CD4-positive, alpha-beta T cell treated with Interleukin-12 subunit alpha and Interleukin-12 subunit beta, for 1 hour (primary cell): ENCODE measurements at regions not wholly inside any gene's neighbourhood (a gene's known extent, or its start where the extent isn't known, plus 50 kb on each side); places are given as distances from the start of the nearest gene placed in this dataset.

Experiments
- DNase-seq: peaks from one replicate; pipeline ENCODE4 v3.0.0-alpha.2; 2020

DNA sequence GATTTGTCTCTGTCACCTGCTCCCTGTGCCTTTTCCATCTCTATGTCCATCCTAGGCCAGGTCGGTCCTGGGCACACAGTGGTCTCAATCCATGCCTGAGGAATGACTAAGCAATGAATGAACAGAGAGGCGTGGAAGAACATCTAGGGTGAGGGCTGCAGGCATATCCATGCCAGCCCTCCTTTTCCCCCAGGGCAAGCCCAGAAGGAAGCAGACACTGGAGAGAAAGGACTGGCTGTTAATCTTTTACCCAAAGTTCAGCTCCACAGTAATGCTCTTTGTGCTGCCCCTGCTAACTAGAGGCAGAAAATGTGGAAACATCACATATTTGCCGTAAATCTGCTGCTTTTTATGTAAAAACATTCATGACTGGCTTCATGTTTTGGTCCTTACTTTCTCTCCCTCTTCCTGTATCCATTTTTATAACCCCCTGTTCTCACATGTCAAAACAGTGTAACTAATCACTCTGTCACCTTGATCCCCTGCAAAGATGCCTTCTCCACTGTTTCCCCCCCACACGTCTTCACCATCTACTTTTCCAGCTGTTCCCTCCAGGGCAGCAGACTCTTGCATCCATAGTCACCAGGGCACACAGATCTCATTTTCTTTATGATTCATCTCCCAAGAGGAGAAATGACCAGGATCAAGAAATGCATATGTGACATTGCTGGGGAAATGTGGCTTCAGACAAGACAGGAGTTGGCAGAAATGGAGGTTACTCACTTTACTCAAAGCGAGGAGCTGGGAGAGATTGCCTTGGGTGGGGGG is 166.4 kb upstream of the PROX1 start:
- DNase-seq = no peak

GRCh38 chr1:213821943-213822334 is 165.8 kb upstream of the PROX1 start:
- no peak for DNase-seq

DNA sequence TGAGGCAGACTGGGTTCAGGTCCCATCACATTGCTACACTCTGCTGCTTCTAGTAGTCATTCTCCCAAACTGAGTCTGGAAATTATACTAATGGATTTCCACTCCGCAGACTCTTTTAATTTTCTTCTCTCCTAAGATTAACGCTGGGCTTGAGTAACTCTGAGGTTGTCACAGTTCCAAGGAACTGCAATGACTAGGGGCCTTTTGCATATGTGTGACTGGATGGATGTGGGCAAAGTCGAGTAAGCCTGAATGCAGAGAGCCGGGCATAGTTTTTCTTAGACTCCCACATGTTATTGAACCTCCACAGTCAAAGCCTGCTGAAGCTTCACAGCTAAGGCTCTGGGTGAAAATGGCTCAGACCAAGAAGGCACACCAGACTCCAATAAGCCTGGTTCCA is 160.9 kb upstream of the PROX1 start:
- no peak for DNase-seq

DNA sequence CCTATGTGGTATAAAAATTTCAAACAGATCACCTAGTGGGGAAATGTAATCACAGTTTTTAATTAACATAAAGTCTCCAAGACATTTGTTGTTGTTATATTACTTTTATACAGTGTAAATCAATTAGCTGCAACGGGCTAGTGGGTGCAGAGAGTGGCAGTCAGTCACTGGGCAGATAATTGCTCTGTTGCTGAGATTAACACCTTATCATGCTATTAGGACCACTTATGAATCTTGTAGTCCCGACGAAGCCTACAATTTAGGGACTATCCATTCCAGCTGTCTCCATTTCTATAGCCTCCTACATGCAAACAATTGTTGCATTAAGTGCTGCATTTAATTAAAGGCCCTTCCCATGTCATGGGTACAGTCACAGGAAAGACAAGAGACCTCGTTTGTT is 158.9 kb upstream of the PROX1 start:
- no peak for DNase-seq

GRCh38 chr1:213829780-213830179 is 158.0 kb upstream of the PROX1 start:
- DNase-seq = no peak

DNA sequence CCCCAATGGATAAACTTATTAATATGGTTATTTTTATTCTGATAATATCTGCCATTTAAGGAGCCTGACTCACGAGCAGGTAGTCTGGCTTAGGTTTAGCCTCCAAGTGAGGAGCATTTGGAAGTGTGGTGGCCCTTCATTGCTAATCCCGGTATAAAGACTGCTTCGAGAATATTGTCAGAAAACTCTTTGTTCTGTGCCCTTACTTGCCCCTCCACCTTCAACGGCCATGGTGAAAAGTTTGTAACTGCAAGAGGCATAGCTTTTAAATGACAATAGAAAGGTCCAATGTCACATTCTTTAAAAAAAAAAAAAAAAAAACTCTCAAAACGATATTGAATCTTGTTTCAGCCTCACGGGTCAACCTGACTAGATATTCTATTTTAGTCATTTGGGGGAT is 157.4 kb upstream of the PROX1 start:
- DNase-seq = no peak

DNA sequence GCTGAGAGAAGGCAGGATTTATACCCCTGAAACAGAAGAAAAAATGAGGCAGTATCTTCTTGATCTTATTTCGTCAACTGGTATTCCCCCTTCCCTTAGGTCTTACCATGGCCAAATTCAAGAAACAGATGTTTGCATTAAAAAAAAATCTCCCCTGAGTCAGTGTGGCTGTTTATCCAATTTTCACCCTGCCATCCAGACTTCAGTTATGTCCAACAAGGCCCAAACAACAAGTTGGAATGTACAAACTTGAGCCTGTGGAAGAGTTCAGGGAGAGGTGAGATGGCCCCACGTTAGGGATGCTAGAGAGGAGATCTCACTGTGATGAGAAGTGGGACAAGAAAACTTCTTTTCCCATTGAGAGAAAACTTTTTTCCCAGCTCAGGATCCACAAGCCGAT is 147.2 kb upstream of the PROX1 start:
- no peak for DNase-seq

- no peak for DNase-seq
These were observed 143.1 kb upstream of the PROX1 start for GRCh38 chr1:213844632-213845031.

- peak; percentile 36 for DNase-seq
These were observed 135.7 kb upstream of the PROX1 start for GRCh38 chr1:213852107-213852506.

DNA sequence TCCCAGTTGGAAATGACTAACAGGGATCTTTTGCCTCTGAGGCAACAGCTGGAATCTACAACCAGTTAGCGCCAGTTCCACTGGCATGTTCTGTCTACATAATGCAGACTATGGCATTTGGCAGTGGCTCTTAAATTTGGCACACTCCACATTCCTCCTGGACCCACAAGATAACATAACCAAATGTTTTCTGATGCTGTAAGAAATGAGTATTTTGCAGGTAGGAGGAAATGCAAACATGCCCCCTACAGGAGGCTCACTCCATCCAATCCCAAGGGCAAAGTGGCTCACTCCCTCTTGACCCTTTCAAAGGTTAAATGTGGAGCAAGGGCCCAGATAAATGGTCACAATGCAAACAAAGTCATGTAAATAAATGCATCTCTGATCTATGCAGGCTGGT is 129.2 kb upstream of the PROX1 start:
- DNase-seq = no peak

- no peak for DNase-seq
These were observed 125.9 kb upstream of the PROX1 start for GRCh38 chr1:213861841-213862240.

GRCh38 chr1:213864091-213864490 is 123.7 kb upstream of the PROX1 start:
- no peak for DNase-seq

DNA sequence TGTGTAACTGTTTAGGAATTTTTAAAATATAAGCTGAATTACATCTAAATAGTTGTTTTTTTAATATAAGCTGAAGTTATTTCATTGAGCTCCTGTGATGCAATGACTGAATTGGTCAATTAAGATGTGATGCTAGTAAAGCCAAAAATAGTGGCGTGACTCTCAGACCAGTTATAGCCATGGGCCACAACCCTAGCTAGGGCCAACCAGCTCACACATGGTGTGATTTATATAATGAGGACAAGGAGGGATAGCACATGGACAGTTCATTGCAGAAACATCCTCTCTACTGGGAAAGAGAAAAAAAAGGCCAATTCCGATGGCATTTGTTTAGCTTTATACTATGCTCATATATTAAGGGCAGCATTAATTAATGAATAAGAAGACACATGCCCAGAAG is 119.3 kb upstream of the PROX1 start:
- DNase-seq = no peak

- no peak for DNase-seq
These were observed 116.6 kb upstream of the PROX1 start for GRCh38 chr1:213871179-213871578.

DNA sequence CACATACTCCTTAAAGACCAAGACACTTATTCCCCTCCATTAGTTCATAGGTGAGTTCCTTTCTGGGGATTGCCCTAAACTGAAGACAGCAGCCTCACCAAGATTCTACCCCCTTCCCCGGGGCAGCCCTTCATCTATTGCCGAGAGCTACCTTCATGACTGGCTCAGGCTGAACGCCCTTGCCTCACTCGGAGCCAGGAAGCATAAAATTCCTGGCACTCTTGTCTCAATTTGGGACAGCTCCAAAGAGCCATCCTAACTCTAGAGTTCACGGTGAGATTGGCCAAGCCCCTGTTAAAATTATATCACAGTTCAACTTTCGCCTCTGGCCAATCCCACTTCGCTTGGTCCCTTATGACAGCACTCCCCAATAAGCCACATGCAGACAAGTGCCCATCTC is 113.0 kb upstream of the PROX1 start:
- no peak for DNase-seq

- DNase-seq = no peak
These were observed 111.2 kb upstream of the PROX1 start for GRCh38 chr1:213876531-213876930.

- no peak for DNase-seq
These were observed 104.2 kb upstream of the PROX1 start for GRCh38 chr1:213883618-213884017.

DNA sequence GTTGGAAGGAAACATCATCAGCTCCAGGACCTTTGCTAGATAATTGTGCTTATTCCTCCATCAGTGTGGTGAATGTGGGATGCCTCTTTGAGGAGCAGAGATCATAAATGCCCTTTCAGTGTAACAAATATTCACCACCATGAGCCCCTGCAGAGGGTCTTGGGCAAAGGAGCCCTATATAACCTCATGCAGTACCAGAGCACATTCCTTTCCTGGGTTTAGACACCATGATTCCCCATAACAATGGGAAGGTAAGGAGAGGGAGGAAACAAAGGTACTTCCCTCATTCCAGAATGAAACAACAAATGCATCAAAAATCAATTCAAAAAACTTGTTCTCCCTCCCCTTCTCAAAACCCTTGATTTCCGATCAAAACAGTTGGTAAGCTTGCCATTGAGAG is 103.4 kb upstream of the PROX1 start:
- no peak for DNase-seq

GRCh38 chr1:213884942-213885341 is 102.8 kb upstream of the PROX1 start:
- DNase-seq = no peak

DNA sequence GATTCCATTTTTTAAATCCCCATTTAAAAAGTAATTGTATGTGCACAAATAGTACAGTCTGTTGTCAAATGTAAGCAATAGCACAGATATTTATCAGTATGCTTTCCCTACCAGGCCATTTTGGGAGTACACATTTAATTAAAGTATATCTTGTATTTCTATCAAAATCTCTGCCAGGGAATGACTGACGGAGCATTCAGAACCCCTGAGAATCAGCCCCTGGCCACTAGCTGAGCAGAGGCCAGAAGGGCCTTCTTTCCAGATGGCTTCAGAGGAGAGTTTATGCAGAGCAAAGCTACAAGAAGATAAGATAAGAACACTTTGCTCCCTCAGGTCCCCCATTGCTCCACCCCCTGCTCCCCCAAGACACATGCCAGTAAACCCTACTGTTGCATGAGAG is 99.9 kb upstream of the PROX1 start:
- no peak for DNase-seq

- DNase-seq = no peak
These were observed 95.5 kb upstream of the PROX1 start for GRCh38 chr1:213891989-213892902.

DNA sequence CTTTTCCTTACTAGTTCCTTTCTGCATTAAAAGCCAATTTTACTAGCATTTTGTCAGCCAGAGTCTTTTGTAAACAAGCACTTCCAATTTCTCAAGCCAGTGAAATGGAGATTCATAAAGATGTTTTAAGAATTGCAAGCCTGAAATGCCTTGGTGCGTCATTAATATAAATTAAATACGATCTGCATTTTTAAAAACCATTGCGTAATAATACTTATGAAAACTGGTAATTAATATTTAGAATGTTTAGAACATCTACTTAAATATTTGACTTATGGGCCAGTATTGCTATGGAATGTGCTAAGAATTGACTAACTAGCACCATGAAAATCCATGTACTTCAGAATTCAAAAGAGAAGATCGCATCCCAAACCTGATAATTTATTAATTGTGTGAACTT is 89.1 kb upstream of the PROX1 start:
- DNase-seq = no peak

GRCh38 chr1:213899413-213899812 is 88.4 kb upstream of the PROX1 start:
- DNase-seq = no peak

DNA sequence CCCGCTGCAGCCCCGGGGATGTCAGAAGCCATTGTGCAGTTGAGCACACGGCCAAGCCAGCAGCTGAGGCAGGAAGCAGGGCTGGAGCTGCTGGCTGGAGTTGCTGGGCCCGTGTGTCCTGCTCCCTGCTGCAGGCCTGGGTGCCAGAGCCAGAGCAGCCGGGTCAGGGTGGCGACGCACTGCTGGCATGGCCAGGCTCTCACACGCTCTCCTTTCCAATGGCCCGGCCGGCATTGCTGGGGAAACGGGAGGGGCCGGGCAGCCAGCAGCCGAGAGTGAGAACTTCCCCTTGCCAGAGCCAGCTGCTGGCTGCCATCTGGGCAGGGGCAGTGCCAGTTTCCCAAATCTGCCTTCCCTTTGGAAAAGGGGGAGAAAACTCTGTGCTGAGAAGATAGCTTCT is 82.4 kb upstream of the PROX1 start:
- no peak for DNase-seq
